ENCODE measurements at regions not wholly inside any gene's neighbourhood (a gene's known extent, or its start where the extent isn't known, plus 50 kb on each side); places are given as distances from the start of the nearest gene placed in this dataset.

DNA sequence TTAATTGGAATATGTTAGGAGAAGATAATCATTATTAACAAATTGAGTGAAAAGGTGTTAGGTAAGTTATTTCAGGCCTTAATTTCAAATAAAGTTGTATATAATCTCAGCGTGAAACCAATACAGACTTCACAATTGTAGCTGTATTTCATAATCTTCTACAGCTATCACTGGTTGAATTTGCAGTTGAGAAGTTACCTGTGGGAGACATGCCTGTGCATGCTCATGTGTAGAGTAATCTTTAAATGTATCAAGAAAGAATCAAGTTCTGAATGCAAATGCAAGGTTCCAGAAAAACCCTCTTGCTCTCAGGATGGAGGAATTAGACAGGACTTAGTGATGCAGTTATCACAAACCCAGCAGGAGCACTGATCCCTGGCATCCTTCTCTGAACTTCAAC, 938.4 kb upstream of the SLC10A2 start:
- DNase-seq (ENCODE audit: low read depth in 2 of 2), result no peak

DNA sequence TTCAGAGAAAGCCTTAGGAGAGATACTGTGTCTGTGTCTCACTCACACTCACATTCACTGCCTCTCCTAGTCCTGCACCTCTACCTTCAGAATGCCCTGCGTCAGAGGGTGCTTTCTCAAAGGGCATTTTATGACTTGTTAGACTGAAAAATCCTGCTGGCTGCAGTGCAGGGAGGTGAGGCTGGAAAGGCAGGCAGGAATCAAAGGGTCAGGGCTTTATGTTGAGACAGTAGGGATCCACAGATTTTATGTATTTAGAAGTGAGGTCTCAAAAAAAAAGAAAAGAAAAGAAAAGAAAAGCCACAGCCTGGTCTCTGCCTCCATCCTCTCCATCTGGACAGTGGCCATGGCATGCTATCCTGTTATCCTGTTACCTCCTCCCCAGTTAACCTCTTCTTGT, 936.0 kb upstream of the SLC10A2 start:
- DNase-seq (ENCODE audit: low read depth in 2 of 2), result no peak

- DNase-seq (ENCODE audit: low read depth in 2 of 2), result no peak
Measured at GRCh38 chr13:104001766-104002165, 935.5 kb upstream of the SLC10A2 start.

- DNase-seq (ENCODE audit: low read depth in 2 of 2), result no peak
Measured at GRCh38 chr13:103996733-103997132, 930.5 kb upstream of the SLC10A2 start.

- no peak for DNase-seq (ENCODE audit: low read depth in 2 of 2)
Measured at GRCh38 chr13:103983948-103984347, 917.7 kb upstream of the SLC10A2 start.

DNA sequence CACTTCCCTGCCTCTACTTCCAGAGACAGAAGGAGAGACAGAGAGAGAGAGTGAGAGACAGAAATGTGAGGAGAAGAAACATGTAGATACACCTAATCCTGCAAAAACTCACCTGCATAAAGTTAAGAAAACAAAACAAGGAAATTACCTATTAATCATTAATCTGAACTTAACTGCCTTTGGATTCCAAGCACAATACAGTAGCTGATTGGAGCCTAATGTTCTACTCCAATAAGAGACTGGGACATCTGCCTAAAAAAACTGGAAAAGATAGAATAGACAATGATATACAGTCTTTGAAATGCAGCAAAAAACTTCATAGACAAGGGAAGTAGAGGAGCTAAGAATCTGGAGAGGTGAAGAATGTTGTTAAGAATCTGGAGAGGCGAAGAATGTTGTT, 910.2 kb upstream of the SLC10A2 start:
- DNase-seq (ENCODE audit: low read depth in 2 of 2), result no peak

DNA sequence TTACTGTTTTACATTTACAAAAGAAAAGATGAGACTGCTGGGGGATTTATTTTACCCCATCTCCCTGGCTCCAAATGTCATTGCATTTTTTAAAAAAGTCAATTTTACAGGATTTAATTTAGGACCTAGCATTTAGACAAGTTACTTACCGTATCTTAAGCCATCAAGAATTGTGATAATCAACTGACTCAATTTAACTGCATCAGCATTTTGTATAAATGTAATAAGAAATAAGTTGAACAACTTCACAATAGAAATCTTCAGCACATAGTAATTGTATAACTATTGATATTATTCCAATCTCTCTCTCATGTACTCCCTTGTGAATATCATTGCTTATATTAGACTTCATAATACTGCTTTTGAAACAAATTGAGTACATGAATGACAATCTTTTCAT, 907.5 kb upstream of the SLC10A2 start:
- no peak for DNase-seq (ENCODE audit: low read depth in 2 of 2)

DNA sequence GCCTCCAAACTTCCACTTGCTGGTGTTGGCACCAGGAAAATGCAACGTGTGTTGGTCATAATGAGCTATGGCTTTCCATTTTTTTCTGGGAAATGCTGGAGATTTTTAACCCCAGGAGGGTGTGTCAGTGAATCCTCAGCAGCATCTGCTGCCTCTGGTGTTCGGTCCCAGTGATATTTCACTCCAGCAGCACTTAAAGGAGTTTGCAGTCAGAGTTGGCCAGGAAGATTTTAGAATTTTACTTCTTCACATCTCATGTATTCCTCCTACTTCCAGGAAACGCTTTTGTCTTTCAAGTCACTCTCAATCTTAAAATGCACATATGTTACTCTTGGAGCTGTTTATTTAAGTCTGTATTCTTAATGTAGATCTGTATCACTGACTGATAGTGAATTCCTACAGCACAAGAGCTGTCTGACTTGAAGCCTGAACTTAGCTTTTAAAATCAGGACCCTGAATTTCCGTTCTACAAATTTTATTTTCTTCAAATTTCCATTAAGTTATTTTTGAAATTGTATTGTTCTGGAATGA, 903.4 kb upstream of the SLC10A2 start:
- no peak for DNase-seq (ENCODE audit: low read depth in 2 of 2)

- no peak for DNase-seq (ENCODE audit: low read depth in 2 of 2)
Measured at GRCh38 chr13:103965506-103966243, 899.5 kb upstream of the SLC10A2 start.

- no peak for DNase-seq (ENCODE audit: low read depth in 2 of 2)
Measured at GRCh38 chr13:103961784-103962183, 895.6 kb upstream of the SLC10A2 start.

DNA sequence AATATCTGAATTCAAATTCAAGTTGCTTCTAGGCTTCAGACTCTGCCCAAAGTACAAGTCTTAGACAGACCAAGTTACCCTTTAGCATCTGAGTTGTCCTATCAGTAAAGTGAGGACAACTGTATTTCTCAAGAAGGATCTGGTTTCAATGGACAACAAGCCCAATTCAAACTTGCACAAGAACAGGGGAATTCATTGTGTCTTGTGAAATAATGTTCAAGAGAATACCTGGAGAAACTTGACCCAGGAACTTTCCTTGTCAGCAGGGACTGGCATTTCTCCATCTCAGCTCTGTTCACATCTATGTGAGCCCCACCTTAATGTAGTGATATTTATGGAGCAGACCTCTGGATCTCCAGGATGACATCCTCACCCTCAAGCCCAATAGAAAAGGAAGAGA, 894.9 kb upstream of the SLC10A2 start:
- no peak for DNase-seq (ENCODE audit: low read depth in 2 of 2)

- DNase-seq (ENCODE audit: low read depth in 2 of 2), result no peak
Measured at GRCh38 chr13:103960001-103960400, 893.8 kb upstream of the SLC10A2 start.

- no peak for DNase-seq (ENCODE audit: low read depth in 2 of 2)
Measured at GRCh38 chr13:103958691-103959090, 892.5 kb upstream of the SLC10A2 start.

GRCh38 chr13:103957939-103958338, 891.7 kb upstream of the SLC10A2 start:
- DNase-seq (ENCODE audit: low read depth in 2 of 2), result no peak

- no peak for DNase-seq (ENCODE audit: low read depth in 2 of 2)
Measured at GRCh38 chr13:103953859-103954258, 887.6 kb upstream of the SLC10A2 start.

DNA sequence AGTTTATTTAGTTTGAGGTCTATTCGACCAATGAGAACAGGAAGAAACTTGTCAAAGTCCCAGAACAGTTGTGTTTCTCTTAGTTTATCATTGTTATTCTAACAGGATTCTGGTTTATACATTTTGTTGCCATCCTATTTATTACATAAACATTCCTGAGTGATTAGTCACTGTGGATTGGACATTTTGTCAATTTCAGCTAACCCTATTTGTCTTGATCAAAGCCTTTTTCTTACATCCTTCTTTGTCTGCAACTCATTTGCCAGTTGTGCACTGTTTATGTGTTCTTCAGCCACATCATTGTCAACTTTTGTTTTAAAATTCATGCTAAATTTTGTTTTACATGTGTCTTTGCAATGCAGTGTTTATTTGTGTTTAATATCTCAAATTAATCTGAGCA, 886.0 kb upstream of the SLC10A2 start:
- DNase-seq (ENCODE audit: low read depth in 2 of 2), result no peak

- no peak for DNase-seq (ENCODE audit: low read depth in 2 of 2)
Measured at GRCh38 chr13:103948426-103948825, 882.2 kb upstream of the SLC10A2 start.

GRCh38 chr13:103945836-103946235, 879.6 kb upstream of the SLC10A2 start:
- DNase-seq (ENCODE audit: low read depth in 2 of 2), result no peak

- no peak for DNase-seq (ENCODE audit: low read depth in 2 of 2)
Measured at GRCh38 chr13:103941506-103942140, 875.4 kb upstream of the SLC10A2 start.

GRCh38 chr13:103935117-103935516, 868.9 kb upstream of the SLC10A2 start:
- no peak for DNase-seq (ENCODE audit: low read depth in 2 of 2)

GRCh38 chr13:103931885-103932284, 865.7 kb upstream of the SLC10A2 start:
- DNase-seq (ENCODE audit: low read depth in 2 of 2), result no peak

DNA sequence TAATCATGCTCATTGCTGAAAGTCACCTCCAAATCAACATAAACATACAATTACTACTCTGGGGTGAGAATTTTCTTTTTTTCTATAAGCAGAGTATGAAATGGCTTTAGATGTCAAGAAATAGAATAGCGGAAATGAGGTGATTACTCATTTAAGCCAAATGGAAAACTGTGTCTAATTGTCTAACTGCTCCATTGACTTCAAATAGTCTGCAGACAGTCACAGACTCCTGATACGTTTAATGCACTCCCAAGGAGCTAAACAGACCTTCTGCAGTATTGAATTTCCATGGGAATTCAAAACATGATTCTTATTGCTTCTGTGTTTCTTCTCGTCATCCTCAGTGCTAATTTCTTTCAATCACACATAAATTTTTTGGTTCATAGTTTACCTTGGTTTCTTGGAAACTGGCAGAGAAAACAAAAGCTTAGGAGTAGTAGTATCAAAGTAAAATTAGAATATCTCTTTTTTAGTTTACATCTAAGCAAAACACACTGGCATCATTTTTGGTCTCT, 865.2 kb upstream of the SLC10A2 start:
- no peak for DNase-seq (ENCODE audit: low read depth in 2 of 2)

- DNase-seq (ENCODE audit: low read depth in 2 of 2), result no peak
Measured at GRCh38 chr13:103926118-103926517, 859.9 kb upstream of the SLC10A2 start.
